Dendritic cell treated with granulocyte-macrophage colony-stimulating factor and Interleukin-4, amounts not matched to agents 40 ng/mL and 50 ng/mL, for 4 days (primary cell): ENCODE measurements at regions not wholly inside any gene's neighbourhood (a gene's known extent, or its start where the extent isn't known, plus 50 kb on each side); places are given as distances from the start of the nearest gene placed in this dataset.
"Not testable (repeated sequence)": the region's sequence is repeated elsewhere in the genome, so short reads cannot be mapped to it uniquely, and the experiment has no call there.

Experiments
- H3K27ac Mint-ChIP-seq: one replicate; pipeline ENCODE4 v1.8.0; 2022; ENCODE audit warnings: mild to moderate bottlenecking, mixed read lengths
- H3K27me3 Mint-ChIP-seq: one replicate; pipeline ENCODE4 v1.8.0; 2022; ENCODE audit warnings: mild to moderate bottlenecking, mixed read lengths
- H3K36me3 Mint-ChIP-seq: one replicate; pipeline ENCODE4 v1.8.0; 2022; ENCODE audit warnings: low read depth, mixed read lengths
- H3K4me1 Mint-ChIP-seq: one replicate; pipeline ENCODE4 v1.8.0; 2022; ENCODE audit warnings: low read depth, mixed read lengths
- H3K4me3 Mint-ChIP-seq: one replicate; pipeline ENCODE4 v1.8.0; 2022; ENCODE audit warnings: mild to moderate bottlenecking, moderate library complexity, mixed read lengths
- H3K9me3 Mint-ChIP-seq: one replicate; pipeline ENCODE4 v1.8.0; 2022; ENCODE audit warnings: mixed read lengths
- intact Hi-C: fragments of 100-400 bp; cut with micrococcal nuclease; formaldehyde crosslinking; loops from one replicate; pipeline ENCODE4 v1.15.0; 2022

DNA sequence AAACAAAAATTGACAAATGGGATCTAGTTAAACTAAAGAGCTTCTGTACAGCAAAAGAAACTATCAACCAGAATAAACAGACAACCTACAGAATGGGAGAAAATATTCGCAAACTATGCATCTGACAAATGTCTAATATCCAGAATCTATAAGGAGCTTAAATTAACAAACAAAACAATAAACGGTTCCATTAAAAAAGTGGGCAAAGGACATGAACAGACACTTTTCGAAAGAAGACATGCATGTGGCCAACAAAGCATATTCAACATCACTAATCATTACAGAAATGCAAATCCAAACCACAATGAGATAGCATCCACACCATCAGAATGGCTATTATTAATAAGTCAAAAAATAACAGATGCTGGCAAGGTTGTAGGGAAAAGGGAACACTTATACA lies 50.5 kb upstream of the MED13L start:
- H3K27me3 Mint-ChIP-seq, H3K27ac Mint-ChIP-seq, intact Hi-C loops, H3K9me3 Mint-ChIP-seq, H3K4me3 Mint-ChIP-seq, H3K36me3 Mint-ChIP-seq: not testable (repeated sequence)
- peaks cover 24% of the 10 kb centered on the region for H3K4me1 Mint-ChIP-seq

DNA sequence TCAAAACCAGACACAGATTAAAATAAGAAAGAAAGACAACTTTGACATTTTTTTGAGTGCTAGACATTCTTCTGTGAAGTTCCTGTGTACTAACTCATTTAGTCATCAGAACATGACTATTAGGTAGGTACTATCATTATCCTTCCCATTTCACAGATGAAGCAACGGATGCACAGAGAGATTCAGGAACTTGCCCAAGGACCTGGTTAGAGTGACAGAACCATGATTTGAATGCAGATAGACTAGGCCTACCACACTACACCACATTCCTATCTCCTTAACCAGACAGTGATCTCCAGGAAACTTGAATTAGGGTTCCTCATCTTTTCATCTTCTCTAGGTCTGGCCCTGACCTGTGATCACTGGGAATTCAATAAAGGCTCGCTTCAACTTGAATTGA lies 54.4 kb upstream of the MED13L start:
- H3K27me3 Mint-ChIP-seq, result no peaks in the 10 kb centered on the region
- H3K9me3 Mint-ChIP-seq, result no peaks in the 10 kb centered on the region
- H3K36me3 Mint-ChIP-seq, result no peaks in the 10 kb centered on the region
- H3K4me1 Mint-ChIP-seq, result peaks cover 23% of the 10 kb centered on the region
- intact Hi-C loops, result loop anchor here (10.0 kb wide), 1 partner anchor 53 kb away; no protein-coding TSS in a partner anchor
- no peak overlapping the region for H3K27ac Mint-ChIP-seq
- H3K4me3 Mint-ChIP-seq, result no peak overlapping the region

DNA sequence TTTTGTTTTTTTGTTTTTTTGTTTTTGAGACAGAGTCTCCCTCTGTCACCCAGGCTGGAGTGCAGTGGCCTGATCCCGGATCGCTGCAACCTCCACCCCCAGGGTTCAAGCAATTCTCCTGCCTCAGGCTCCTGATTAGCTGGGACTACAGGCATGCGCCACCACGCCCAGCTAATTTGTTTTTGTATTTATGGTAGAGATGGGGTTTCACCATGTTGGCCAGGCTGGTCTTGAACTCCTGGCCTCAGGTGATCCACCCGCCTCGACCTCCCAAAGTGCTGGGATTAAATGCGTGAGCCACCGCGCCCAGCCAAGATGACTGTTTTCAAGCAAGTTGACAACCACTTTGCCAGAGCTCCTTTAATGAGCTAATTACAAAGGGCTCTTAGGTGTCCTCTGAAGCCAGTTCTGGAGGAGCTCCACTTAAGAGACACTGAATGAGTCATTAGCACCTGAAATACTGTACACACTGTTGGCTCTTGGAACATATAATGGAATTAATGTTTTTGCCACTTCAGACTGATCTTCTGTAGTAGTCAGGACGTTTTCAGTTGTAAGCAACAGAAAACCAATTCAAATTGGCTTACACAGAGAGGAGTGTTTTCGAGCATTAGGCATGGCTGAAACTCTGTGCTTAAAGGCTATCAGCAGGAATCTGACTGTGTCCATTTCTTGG lies 55.4 kb upstream of the MED13L start:
- intact Hi-C loops, result loop anchor here (10.0 kb wide), 1 partner anchor 52 kb away; no protein-coding TSS in a partner anchor
- Mint-ChIP-seq H3K4me1 (peaks cover 33% of the 10 kb centered on the region), H3K36me3 (no peaks in the 10 kb centered on the region), H3K4me3 (no peak overlapping the region), H3K27ac (no peak overlapping the region), H3K27me3 (no peaks in the 10 kb centered on the region), H3K9me3 (no peaks in the 10 kb centered on the region)

DNA sequence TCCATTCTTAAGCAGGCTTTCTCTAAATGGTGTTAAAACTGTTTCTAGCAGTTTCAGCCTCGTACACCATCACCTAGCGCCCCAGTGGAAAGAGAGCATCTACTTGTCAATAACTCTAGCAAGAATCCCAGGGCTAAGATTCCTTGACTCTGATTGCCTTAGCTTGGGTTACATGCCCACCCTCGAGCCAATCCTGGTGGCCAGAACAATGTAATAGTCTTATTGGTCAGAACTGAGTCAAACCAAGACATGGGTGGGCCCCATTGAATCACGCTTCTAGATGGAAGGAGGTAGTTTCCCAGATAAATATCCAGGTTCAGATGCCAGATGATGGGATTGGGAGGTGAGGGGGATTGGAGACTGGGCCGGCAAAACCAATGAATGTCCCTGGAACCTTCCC lies 55.9 kb upstream of the MED13L start:
- intact Hi-C loops, result loop anchor here (10.0 kb wide), 1 partner anchor 51 kb away; no protein-coding TSS in a partner anchor
- H3K9me3 Mint-ChIP-seq, result no peaks in the 10 kb centered on the region
- H3K27ac Mint-ChIP-seq, result peak overlapping the region; percentile 68
- H3K4me3 Mint-ChIP-seq, result no peak overlapping the region
- no peaks in the 10 kb centered on the region for H3K36me3 Mint-ChIP-seq
- H3K27me3 Mint-ChIP-seq, result no peaks in the 10 kb centered on the region
- H3K4me1 Mint-ChIP-seq, result peaks cover 39% of the 10 kb centered on the region

DNA sequence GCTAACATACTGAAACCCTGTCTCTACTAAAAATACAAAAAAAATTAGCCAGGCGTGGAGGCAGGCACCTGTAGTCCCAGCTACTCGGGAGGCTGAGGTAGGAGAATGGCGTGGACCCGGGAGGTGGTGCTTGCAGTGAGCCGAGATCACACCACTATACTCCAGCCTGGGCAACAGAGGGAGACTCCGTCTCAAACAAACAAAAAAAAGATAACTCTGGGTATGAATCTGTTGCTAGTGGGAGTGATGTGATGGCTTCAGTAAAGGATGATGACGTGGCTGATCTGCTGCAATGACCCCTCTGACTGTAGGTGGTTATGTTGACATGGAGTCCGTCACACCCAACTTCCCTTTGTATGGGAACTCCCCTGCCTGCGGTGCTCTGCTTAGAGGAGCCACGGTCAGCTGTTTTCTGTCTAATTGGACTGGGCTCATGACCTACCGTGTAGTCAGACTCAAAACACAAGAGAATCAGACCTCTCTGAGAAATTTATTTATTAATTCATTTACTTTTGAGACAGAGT lies 59.1 kb upstream of the MED13L start:
- H3K9me3 Mint-ChIP-seq, result no peaks in the 10 kb centered on the region
- H3K27ac Mint-ChIP-seq, result peak overlapping the region; percentile 58
- H3K4me1 Mint-ChIP-seq, result peaks cover 61% of the 10 kb centered on the region
- H3K4me3 Mint-ChIP-seq, result no peak overlapping the region
- H3K36me3 Mint-ChIP-seq, result no peaks in the 10 kb centered on the region
- intact Hi-C loops, result loop anchor here (10.0 kb wide), 1 partner anchor 48 kb away; no protein-coding TSS in a partner anchor
- H3K27me3 Mint-ChIP-seq, result no peaks in the 10 kb centered on the region

DNA sequence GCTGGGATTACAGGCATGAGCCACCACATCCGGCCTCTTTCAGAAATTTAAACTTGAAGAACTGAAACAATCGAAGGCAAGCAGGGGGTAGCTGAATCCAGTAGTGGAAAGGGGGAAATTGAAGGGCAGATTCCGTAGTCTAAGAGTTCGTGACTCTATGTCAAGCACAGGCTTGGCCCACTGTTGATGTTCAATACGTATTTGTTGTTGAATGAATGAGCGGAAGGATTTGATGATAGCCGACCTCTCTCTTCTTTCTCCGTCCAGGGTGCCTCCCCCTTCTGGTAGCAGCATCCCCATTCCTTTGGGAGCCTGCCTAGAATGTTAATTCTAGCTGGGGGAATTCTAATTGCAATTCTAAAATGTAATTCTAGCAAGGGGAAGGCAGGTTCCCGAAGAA lies 59.8 kb upstream of the MED13L start:
- Mint-ChIP-seq H3K9me3 (no peaks in the 10 kb centered on the region), H3K4me1 (peaks cover 61% of the 10 kb centered on the region), H3K27me3 (no peaks in the 10 kb centered on the region), H3K27ac (peak overlapping the region; percentile 58), H3K36me3 (no peaks in the 10 kb centered on the region), H3K4me3 (no peak overlapping the region)
- intact Hi-C loops, result loop anchor here (10.0 kb wide), 1 partner anchor 47 kb away; no protein-coding TSS in a partner anchor

DNA sequence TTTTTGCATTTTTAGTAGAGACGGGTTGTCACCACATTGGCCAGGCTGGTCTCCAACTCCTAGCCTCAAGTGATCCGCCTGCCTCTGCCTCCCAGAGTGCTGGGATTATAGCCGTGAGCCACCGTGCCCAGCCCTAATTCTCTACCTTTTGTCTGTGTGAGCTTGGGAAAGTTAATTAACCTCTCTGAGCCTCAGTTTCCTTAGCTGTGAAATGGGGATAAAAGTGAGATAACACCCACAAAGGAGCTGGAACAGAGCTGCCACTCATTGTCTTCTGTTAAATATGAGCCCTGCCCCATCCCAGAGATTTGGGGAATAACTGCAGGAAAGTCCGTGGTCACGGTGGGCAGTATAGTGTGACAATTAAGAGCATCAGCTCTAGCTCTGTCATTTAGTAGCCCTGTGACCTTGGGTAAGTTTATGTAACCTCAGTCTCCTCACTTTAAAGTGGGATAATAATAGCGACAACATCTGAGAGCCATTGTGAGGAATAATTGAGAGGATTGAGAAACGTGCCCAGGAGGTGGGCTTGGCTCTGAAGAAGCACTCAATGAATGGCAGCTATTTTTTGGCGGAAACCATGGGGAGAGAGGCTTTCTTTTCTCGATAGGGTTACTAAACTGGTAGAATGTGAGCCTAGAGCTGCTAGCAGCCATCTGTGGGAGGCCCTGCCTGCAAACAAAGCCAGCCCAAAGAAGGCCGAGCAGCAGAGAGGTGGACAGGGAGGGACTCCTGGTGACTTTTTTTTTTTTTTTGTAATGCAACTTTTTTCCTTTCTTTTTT lies 60.8 kb upstream of the MED13L start:
- intact Hi-C loops, result loop anchor here (10.0 kb wide), 1 partner anchor 47 kb away; no protein-coding TSS in a partner anchor
- Mint-ChIP-seq H3K4me3 (no peak overlapping the region), H3K27ac (peak overlapping the region; percentile 58), H3K4me1 (peaks cover 59% of the 10 kb centered on the region), H3K9me3 (no peaks in the 10 kb centered on the region), H3K27me3 (peaks cover 2% of the 10 kb centered on the region), H3K36me3 (no peaks in the 10 kb centered on the region)

DNA sequence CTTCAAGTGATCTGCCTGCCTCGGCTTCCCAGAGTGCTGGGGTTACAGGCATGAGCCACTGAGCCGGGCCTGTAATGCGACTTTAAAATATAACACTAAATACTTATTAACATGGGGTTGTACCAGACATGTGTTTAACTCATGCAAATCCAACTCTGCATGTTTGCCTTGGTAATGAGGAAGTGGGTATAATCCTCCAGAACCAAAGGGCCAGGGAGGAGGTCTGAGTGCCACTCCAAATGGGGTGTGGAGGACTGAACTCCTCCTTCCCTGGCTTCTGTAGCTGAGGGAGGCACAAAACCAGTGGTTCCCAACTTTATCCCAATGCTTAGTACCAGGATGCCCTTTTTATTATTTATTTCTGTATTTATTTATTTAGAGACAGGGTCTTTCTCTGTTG lies 61.6 kb upstream of the MED13L start:
- Mint-ChIP-seq H3K9me3 (no peaks in the 10 kb centered on the region), H3K4me3 (no peak overlapping the region), H3K27ac (peak overlapping the region; percentile 45), H3K27me3 (peaks cover 2% of the 10 kb centered on the region), H3K4me1 (peaks cover 55% of the 10 kb centered on the region), H3K36me3 (no peaks in the 10 kb centered on the region)
- intact Hi-C loops, result loop anchor here (10.0 kb wide), 1 partner anchor 46 kb away; no protein-coding TSS in a partner anchor

DNA sequence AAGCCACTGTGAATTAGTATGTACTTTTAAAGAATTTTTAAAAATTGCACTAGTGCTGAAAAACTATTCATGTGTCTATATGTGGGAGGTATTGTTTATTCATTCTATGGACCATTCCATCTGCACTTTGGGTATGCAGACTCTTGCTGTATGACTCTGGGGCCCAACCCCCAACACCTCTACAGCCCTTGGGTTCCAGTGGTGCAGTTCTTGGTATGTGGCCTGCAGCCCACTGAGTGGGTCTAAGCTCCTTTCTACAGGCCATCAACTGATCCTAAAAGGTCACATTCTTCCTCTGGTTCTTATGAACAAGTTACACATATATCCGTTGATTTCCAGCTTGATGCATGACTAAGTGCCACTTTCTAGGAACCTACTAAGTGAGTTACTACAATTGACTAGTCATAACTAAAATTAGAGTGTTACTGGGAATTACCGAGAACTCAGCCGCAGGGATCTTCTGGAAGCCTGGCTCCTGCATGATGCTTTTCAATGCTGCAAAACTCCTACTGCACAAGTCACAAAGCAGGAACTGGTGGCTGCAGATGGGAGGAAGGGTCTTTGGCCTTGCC lies 62.4 kb upstream of the MED13L start:
- Mint-ChIP-seq H3K4me3 (no peak overlapping the region), H3K27ac (peak overlapping the region; percentile 45), H3K4me1 (peaks cover 57% of the 10 kb centered on the region), H3K9me3 (no peaks in the 10 kb centered on the region), H3K27me3 (peaks cover 2% of the 10 kb centered on the region), H3K36me3 (no peaks in the 10 kb centered on the region)
- intact Hi-C loops, result loop anchor here (10.0 kb wide), 1 partner anchor 45 kb away; no protein-coding TSS in a partner anchor

DNA sequence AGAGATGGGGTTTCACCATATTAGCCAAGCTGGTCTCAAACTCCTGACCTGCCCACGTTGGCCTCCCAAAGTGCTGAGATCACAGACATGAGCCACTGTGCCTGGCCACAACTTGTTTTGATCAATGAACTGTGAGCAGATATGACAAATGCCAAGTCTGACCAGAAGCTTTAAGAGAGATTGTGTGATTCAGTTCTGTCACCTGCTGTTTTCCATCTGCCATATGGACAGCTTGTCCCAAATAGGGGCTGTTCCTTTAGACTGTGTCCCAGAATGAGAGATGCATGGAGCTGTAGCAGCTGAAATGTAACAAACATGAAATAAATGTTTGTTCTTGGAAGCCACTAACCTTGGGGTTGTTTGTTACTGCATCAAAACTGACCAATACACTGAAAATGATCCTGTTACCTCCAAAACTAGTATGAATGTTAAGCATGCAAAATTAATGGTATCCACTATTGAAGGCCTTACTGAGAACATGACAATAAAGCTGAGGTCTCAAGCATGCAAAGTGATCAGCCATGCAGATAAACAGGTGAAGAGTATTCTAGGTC lies 65.9 kb upstream of the MED13L start:
- Mint-ChIP-seq H3K4me3 (no peak overlapping the region), H3K4me1 (peaks cover 28% of the 10 kb centered on the region), H3K9me3 (no peaks in the 10 kb centered on the region), H3K27ac (no peak overlapping the region), H3K36me3 (no peaks in the 10 kb centered on the region), H3K27me3 (peaks cover 5% of the 10 kb centered on the region)
- intact Hi-C loops, result no loop called here

DNA sequence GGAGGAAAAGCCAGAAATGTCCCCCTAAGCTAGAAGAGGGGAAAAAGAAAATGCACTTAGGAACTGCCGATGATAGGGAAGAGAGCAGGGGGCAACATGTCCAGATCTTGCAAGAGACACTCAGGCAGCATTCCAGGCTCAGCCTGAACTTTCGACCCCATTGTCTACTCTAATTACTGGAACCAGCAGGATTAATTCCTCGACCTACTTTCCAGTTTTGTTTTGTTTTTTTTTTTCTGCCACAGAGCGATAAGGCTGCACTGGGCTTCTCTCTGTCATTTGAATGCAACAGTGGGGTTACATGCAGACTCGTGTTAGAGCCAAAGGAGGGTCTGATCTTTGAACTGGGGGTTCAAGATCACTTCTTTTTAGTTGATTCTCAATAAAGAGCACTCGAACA lies 68.7 kb upstream of the MED13L start:
- Mint-ChIP-seq H3K36me3 (no peaks in the 10 kb centered on the region), H3K4me3 (no peak overlapping the region), H3K27ac (no peak overlapping the region), H3K27me3 (peaks cover 5% of the 10 kb centered on the region), H3K9me3 (no peaks in the 10 kb centered on the region), H3K4me1 (peaks cover 6% of the 10 kb centered on the region)
- intact Hi-C loops, result no loop called here

DNA sequence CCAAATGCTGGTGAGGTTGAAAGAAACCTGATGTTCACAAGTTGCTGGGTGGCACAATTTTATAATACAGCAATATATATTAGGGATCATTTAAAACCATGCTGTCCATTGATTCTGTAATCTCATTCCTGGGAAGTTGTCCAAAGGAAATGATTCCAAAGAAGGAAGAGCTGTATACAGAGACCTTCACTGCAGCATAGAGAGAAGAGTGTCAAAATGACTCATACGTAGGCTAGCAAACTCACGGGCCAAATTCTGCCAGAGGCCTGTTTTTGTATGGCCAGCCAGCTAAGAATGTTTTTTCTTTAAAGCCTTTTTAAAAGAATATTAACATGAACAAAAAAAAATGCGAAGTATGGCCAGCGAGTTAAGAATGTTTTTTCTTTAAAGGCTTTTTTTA lies 69.2 kb upstream of the MED13L start:
- Mint-ChIP-seq H3K4me1 (peaks cover 6% of the 10 kb centered on the region), H3K9me3 (no peaks in the 10 kb centered on the region), H3K27me3 (peaks cover 5% of the 10 kb centered on the region), H3K36me3 (no peaks in the 10 kb centered on the region), H3K4me3 (no peak overlapping the region), H3K27ac (no peak overlapping the region)
- intact Hi-C loops, result no loop called here

DNA sequence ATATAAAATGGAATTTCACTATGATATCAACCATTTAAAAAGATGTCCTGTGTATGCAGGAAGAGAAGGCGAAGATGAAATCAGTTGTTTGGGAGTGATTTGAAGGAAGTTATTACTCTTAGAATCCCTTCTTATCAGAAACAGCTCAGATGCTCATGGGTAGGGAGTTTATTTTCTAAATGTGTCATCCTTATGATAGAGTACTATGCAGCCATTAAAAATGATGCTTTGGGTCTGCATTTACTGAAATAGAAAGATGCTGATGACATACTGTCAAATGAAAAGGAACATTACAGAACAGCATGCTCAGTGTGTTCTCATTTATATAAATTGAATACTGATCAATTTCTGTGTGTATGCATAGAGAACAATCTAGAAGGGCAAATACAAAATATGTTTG lies 69.8 kb upstream of the MED13L start:
- Mint-ChIP-seq H3K4me1 (peaks cover 6% of the 10 kb centered on the region), H3K9me3 (peaks cover 1% of the 10 kb centered on the region), H3K4me3 (no peak overlapping the region), H3K27me3 (peaks cover 5% of the 10 kb centered on the region), H3K27ac (no peak overlapping the region), H3K36me3 (no peaks in the 10 kb centered on the region)
- intact Hi-C loops, result no loop called here
